ENCODE measurements at regions not wholly inside any gene's neighbourhood (a gene's known extent, or its start where the extent isn't known, plus 50 kb on each side); places are given as distances from the start of the nearest gene placed in this dataset.

DNA sequence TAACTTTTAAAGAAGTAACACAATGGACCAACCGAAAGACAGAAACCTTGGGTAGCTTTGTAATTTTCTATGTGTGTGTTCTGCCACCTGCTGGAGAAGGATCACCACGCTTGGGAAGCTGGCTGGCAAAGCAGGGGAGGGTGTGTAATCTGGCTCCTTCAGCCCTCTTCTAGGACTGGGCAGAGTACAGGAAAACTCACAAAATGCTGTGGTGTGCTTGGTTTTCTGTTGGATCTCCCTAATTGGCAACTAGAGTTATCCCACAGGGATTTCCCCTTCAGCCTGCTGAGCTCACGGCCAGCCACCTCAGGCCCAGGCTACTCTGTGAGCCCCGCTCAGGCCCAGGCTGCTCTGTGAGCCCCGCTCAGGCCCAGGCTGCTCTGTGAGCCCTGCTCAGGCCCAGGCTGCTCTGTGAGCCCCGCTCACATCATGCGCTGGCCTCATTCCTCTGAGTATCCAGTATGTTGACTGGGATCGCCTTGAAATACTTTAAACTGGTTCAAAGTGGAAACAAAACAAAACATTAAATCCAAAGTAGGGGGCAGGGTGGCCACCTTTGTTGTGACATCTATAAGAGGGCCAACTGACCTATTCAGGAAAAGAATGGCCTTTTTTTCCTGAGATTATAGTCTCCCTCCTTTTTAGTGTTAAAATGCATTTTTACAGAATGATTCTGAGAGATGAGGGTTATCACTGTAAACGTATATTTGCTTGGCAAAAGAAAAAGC, 52.0 kb upstream of the RNU6-8 start:
- DNase-seq: peak; percentile 2

DNA sequence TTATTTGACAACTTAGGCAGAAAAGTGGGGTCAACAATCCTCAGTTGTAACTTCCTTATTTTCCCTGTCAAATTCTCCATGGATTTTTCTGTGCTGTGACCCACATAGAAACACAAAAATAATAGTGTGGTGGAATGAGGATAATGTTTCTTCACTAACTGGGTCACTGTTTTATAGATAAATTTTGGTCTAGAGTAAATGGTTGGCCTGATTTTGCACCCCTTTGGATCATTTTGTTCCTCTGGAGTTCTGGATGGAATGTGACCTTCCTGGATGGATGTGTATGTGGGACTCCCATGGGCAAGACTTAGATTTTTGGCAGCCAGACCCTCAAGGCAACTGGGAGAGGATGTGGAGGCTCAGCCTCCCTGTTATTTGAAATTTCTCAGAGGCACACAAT, 52.7 kb upstream of the RNU6-8 start:
- no peak for DNase-seq

DNA sequence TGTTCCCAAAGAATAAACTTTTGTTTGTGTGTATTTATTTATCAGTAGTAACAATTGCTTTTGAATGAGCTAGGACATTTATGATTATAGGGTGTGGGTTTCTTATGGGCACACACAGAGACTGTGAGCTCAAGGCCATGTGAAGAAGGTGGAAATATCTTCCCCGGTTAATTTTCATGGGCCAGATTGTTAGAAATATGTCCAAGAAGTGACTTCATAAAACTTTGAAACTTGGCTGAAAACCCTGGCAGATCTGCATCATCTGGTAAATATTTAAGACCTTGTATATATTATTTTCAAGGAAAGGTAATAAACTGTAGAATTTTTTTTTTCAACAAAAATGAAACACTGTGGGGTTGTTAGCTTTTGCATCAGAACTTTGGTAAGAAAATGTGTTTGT, 53.5 kb upstream of the RNU6-8 start:
- DNase-seq: no peak

DNA sequence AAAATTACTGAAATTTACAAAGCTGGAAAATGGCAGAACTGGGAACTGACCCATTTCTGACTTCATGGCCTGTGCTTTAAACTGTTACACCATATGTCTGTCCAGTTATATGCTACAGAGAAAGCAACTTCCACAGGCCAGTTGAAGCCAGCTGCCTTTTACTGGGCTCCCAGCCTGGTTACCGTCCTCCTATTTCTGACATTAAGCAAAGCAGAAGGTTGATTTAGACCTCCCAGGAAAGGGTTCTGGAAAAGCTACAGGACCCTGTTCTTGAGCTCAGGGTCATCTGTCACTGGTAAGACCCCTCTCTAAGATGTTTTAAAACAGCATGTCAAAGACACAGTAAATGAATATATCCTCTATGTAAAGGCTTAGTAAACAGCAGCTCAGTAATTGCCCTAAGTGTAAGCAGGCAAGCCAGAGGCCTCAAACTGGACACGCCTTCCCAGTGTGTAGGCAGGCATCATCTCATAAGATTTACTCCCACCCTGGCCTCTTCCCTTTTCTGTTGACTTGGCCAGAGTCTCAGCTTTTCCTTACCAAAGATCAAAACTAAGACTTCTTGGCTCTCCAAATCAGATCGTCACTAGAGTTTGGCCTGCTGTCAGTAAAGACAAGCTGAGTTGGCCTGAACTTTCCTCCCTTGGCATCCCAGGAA, 55.4 kb upstream of the RNU6-8 start:
- no peak for DNase-seq

DNA sequence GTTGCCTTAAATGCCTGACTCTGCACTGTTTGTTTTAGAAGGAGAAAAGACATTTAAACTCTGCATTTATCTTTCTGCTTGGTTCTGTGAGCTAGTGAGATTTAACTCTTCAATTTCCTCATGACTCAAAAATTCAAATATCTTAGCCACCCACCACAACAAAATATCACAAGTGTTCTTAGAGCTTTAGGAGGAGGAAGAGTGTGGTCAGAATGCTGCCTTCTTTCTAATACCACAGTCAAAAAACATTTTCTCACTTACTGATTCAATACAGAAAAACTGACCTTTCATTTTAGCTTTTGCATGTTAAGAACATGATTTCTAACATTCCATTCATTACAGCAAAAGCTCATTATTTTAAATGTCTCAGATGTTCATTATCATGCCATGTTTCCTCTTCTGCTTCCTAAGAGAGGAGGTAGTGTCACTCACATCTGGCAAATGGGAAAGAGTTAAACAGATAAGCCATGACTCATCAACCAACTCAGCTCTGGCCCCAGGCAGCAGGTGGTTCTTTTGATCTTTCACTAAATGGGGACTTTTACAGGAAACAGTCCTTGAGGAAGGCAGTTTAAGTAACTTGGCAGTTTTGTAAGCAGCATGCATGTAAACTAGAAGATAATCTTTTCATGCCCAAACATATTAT, 56.4 kb upstream of the RNU6-8 start:
- no peak for DNase-seq

DNA sequence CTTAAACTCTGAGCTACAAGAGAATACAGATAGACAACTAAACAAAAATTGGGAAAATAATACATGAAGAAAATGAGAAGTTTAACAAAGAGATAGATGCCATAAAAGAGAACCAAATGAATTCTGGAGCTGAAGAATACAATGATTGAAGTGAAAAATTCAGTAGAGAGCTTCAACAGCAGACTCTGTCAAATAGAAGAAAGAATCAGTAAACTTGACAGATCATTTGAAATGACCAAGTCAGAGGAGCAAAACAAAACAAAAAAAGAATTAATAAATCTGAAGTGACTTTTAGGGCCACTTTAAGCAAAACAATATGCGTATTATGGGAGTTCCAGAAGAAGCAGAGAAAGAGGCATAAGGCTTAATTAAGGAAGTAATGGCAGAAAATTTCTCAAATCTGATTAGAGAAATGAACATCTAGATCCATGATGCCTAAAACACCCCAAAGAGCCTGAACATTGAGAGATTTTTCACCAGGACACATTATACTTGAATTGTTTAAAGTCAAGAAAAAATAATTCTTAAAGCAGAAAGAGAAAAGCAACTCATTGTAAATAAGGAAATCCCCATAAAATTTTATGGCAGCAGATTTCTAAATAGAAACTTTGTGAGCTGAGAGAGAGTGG, 61.0 kb upstream of the RNU6-8 start:
- no peak for DNase-seq

DNA sequence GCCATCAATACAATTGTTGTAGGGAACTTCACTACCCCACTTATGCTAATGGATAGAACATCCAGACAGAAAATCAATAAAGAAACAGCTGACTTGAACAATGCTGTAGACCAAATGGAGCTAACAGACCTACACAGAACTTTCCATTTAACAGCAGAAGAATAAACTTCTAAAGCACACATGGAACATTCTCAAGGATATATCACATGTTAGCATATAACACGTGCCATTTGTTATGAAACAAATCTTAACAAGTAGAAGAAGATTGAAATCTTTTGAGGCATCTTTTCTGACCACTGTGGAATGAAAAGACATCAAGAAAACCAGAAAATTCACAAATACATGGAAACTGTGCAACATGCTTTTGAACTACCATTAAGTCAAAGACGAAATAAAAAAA, 62.5 kb upstream of the RNU6-8 start:
- DNase-seq: no peak

DNA sequence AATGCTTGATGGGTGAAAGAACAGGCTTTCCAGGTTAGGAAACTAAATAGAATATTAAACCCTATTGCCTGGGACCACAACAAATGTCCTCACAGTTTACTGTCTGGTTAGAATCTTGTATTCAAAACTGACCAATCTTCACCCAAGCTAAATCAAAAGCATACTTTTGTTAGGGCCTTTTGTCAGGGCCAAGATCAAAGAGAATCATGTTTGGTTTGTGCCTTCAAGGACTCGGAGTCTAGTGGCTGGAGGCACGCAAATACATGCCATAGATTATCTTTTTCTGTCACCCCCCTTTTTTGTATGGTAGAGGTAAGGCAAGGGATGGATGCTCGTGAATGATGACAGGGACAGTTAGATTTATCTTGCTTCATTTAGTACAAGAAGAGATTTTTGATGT, 51.1 kb upstream of the AKAP6 start:
- no peak for DNase-seq
